IMR-90 (cell line): ENCODE measurements at regions not wholly inside any gene's neighbourhood (a gene's known extent, or its start where the extent isn't known, plus 50 kb on each side); places are given as distances from the start of the nearest gene placed in this dataset.

ENCODE experiments used
- ATAC-seq: fragments of 200-7000 bp; cut with Tn5 transposase; 2 replicates; pipeline ENCODE4 v1.9.1; 2020; ENCODE audit warnings: low read depth, mild to moderate bottlenecking, moderate library complexity
- BruUV-seq: library from RNA; stranded (reverse); fragments of 400-500 nt; replicated peaks from 2 replicates; lab custom pipeline; 2021; lab: Mats Ljungman, UMichigan
- CTCF ChIA-PET: fragments of 300-600 bp; formaldehyde crosslinking; extraction: SDS; loops from one replicate; lab custom pipeline; 2021; ENCODE audit warnings: antibody characterized with exemption; lab: Yijun Ruan, JAX
- POLR2A ChIA-PET: fragments of 300-600 bp; sonication (Branson Sonifier 250); formaldehyde crosslinking; loops from one replicate; lab custom pipeline; 2022; ENCODE audit warnings: antibody characterized with exemption; ENCODE audit not compliant: unreplicated experiment; lab: Charles Lee
- DNase-seq: peaks from one replicate; pipeline ENCODE4 v3.0.0; 2013
- H2AFZ ChIP-seq: replicated peaks from 2 replicates; pipeline ENCODE3; 2013; ENCODE audit warnings: low read length, mild to moderate bottlenecking; ENCODE audit not compliant: poor library complexity
- H2AK5ac ChIP-seq: 2 replicates; pipeline ENCODE4 v1.6.1; 2013; ENCODE audit warnings: low read depth, low read length, inconsistent platforms
- H2AK9ac ChIP-seq: replicated peaks from 2 replicates; pipeline ENCODE3; 2013; ENCODE audit warnings: mild to moderate bottlenecking, low read depth, low read length, moderate library complexity; ENCODE audit not compliant: poor library complexity
- H2BK120ac ChIP-seq: 2 replicates; pipeline ENCODE4 v1.6.1; 2013; ENCODE audit warnings: low read depth, low read length, inconsistent platforms
- H2BK15ac ChIP-seq: 3 replicates; pipeline ENCODE4 v1.6.1; 2013; ENCODE audit warnings: low read depth, low read length, inconsistent platforms
- H2BK20ac ChIP-seq: 2 replicates; pipeline ENCODE4 v1.6.1; 2013; ENCODE audit warnings: low read depth, mild to moderate bottlenecking, inconsistent platforms, low read length, moderate library complexity
- H2BK5ac ChIP-seq: 2 replicates; pipeline ENCODE4 v1.6.1; 2013; ENCODE audit warnings: mild to moderate bottlenecking, low read depth, low read length, inconsistent platforms; ENCODE audit not compliant: poor library complexity, severe bottlenecking
- H3K14ac ChIP-seq: replicated peaks from 2 replicates; pipeline ENCODE4 v1.6.1; 2013; ENCODE audit warnings: low read depth, low read length, inconsistent platforms
- H3K18ac ChIP-seq: 2 replicates; pipeline ENCODE4 v1.6.1; 2013; ENCODE audit warnings: low read depth, low read length, control low read depth
- H3K23ac ChIP-seq: 2 replicates; pipeline ENCODE4 v1.6.1; 2013; ENCODE audit warnings: low read depth, low read length, inconsistent platforms
- H3K27ac ChIP-seq: 2 replicates; pipeline ENCODE4 v1.5.1; 2013; ENCODE audit warnings: mild to moderate bottlenecking, control low read depth, low read length; ENCODE audit not compliant: insufficient read depth
- H3K27me3 ChIP-seq: 2 replicates; pipeline ENCODE4 v1.6.1; 2013; ENCODE audit warnings: low read length; ENCODE audit not compliant: control insufficient read depth, insufficient read depth
- H3K36me3 ChIP-seq: 2 replicates; pipeline ENCODE4 v1.6.1; 2013; ENCODE audit warnings: low read length, mixed read lengths; ENCODE audit not compliant: control insufficient read depth, insufficient read depth
- H3K4ac ChIP-seq: 2 replicates; pipeline ENCODE4 v1.6.1; 2013; ENCODE audit warnings: low read depth, low read length, inconsistent platforms
- H3K4me1 ChIP-seq: 2 replicates; pipeline ENCODE4 v1.6.1; 2013; ENCODE audit warnings: low read length, mixed read lengths; ENCODE audit not compliant: control insufficient read depth, insufficient read depth
- H3K4me2 ChIP-seq: 2 replicates; pipeline ENCODE4 v1.6.1; 2013; ENCODE audit warnings: low read depth, mild to moderate bottlenecking, control low read depth, low read length, moderate library complexity
- H3K4me3 ChIP-seq: 2 replicates; pipeline ENCODE4 v1.5.1; 2013; ENCODE audit warnings: low read depth, mild to moderate bottlenecking, control low read depth, low read length, moderate library complexity; ENCODE audit not compliant: insufficient read depth
- H3K56ac ChIP-seq: 2 replicates; pipeline ENCODE4 v1.6.1; 2013; ENCODE audit warnings: low read length, inconsistent platforms; ENCODE audit not compliant: insufficient read depth; ENCODE audit errors: extremely low read depth
- H3K79me1 ChIP-seq, 2 experiments: 2 replicates each; pipeline ENCODE4 v1.6.1; 2013; ENCODE audit warnings: low read length in 2 of 2, inconsistent platforms in 1 of 2, low read depth in 1 of 2
- H3K9ac ChIP-seq: 2 replicates; pipeline ENCODE4 v1.6.1; 2013; ENCODE audit warnings: low read depth, low read length, control low read depth
- H3K9me1 ChIP-seq: 2 replicates; pipeline ENCODE4 v1.6.1; 2013; ENCODE audit warnings: low read length, inconsistent platforms; ENCODE audit not compliant: insufficient read depth
- H3K9me3 ChIP-seq: 2 replicates; pipeline ENCODE4 v1.6.1; 2013; ENCODE audit warnings: low read length; ENCODE audit not compliant: control insufficient read depth, insufficient read depth
- H4K20me1 ChIP-seq: 2 replicates; pipeline ENCODE4 v1.6.1; 2013; ENCODE audit warnings: low read length, inconsistent platforms; ENCODE audit not compliant: insufficient read depth
- H4K5ac ChIP-seq: 2 replicates; pipeline ENCODE4 v1.6.1; 2013; ENCODE audit warnings: mild to moderate bottlenecking, low read depth, low read length, control low read depth
- H4K8ac ChIP-seq, 2 experiments: 2 replicates each; pipeline ENCODE4 v1.6.1; 2013; ENCODE audit warnings: low read depth in 2 of 2, low read length in 2 of 2, control low read depth in 1 of 2, inconsistent platforms in 1 of 2
- H4K91ac ChIP-seq: 2 replicates; pipeline ENCODE4 v1.6.1; 2013; ENCODE audit warnings: low read depth, low read length, inconsistent platforms; ENCODE audit not compliant: insufficient read depth
- CEBPB ChIP-seq: IDR thresholded peaks from 2 replicates; pipeline ENCODE4 v1.6.1; 2012; ENCODE audit warnings: low read depth, low read length, improper control_type of control experiment
- CHD1 ChIP-seq: IDR thresholded peaks from 2 replicates; pipeline ENCODE4 v1.6.1; 2012; ENCODE audit warnings: low read depth, low read length, improper control_type of control experiment
- ELK1 ChIP-seq: fragments of 150-350 bp; IDR thresholded peaks from 2 replicates; pipeline ENCODE4 v1.6.1; 2016; ENCODE audit warnings: low read depth, mild to moderate bottlenecking, low read length, moderate library complexity, borderline replicate concordance
- FOS ChIP-seq: fragments of 150-350 bp; IDR thresholded peaks from 2 replicates; pipeline ENCODE4 v1.6.1; 2016; ENCODE audit warnings: low read depth, low read length
- MAFK ChIP-seq: IDR thresholded peaks from 2 replicates; pipeline ENCODE4 v1.6.1; 2012; ENCODE audit warnings: low read depth, low read length, improper control_type of control experiment
- MAZ ChIP-seq: IDR thresholded peaks from 2 replicates; pipeline ENCODE4 v1.6.1; 2012; ENCODE audit warnings: low read depth, mild to moderate bottlenecking, low read length, improper control_type of control experiment, moderate library complexity, borderline replicate concordance
- MXI1 ChIP-seq: IDR thresholded peaks from 2 replicates; pipeline ENCODE4 v1.6.1; 2012; ENCODE audit warnings: low read depth, mild to moderate bottlenecking, low read length, moderate library complexity, borderline replicate concordance
- NFE2L2 ChIP-seq: fragments of 150-350 bp; IDR thresholded peaks from 2 replicates; pipeline ENCODE4 v1.6.1; 2016; ENCODE audit warnings: low read depth, mild to moderate bottlenecking, low read length
- RAD21 ChIP-seq: IDR thresholded peaks from 2 replicates; pipeline ENCODE4 v1.6.1; 2012; ENCODE audit warnings: low read length, improper control_type of control experiment
- RCOR1 ChIP-seq: IDR thresholded peaks from 2 replicates; pipeline ENCODE4 v1.6.1; 2012; ENCODE audit warnings: mild to moderate bottlenecking, low read length, improper control_type of control experiment; ENCODE audit not compliant: insufficient replicate concordance
- RFX5 ChIP-seq: IDR thresholded peaks from 2 replicates; pipeline ENCODE4 v1.8.0; 2012; ENCODE audit warnings: low read depth, mild to moderate bottlenecking, low read length, moderate library complexity
- SMC3 ChIP-seq: fragments of 150-350 bp; IDR thresholded peaks from 2 replicates; pipeline ENCODE4 v1.6.1; 2016; ENCODE audit warnings: low read depth, mild to moderate bottlenecking, antibody characterized with exemption, low read length, moderate library complexity
- USF2 ChIP-seq: fragments of 150-350 bp; IDR thresholded peaks from 2 replicates; pipeline ENCODE4 v1.6.1; 2017; ENCODE audit warnings: mild to moderate bottlenecking, antibody characterized with exemption, low read length, low read depth
- WGBS, 2 experiments: methylation state at CpG; one replicate each; pipeline versions ENCODE4 v1.1.5 to v1.1.7; 2013; ENCODE audit warnings: missing lambda C conversion rate in 2 of 2; ENCODE audit not compliant: insufficient read length in 1 of 2; ENCODE audit errors: extremely low coverage in 2 of 2; 5-methylcytosine and 5-hydroxymethylcytosine counted together
- dilution Hi-C: fragments of 300-500 bp; cut with HindIII; formaldehyde crosslinking; loops from one replicate; pipeline ENCODE4 v1.14.3; 2018; ENCODE audit warnings: low sequenced_read_pairs; ENCODE audit not compliant: unreplicated experiment
- in situ Hi-C: fragments of 300-500 bp; cut with MboI; formaldehyde crosslinking; loops from 3 replicates; pipeline ENCODE4 v1.14.3; 2019; ENCODE audit warnings: low sequenced_read_pairs, inconsistent platforms, mixed read lengths
- intact Hi-C: fragments of 100-400 bp; cut with micrococcal nuclease; formaldehyde crosslinking; loops from 2 replicates; pipeline ENCODE4 v1.10.0; 2022

- Histone ChIP-seq H3K14ac (no peak overlapping the region), H2AK5ac (no peak overlapping the region), H3K9me3 (no peaks in the 10 kb centered on the region), H4K8ac (no peak overlapping the region), H3K4me1 (peaks cover 10% of the 10 kb centered on the region), H2BK5ac (no peak overlapping the region), H3K56ac (no peak overlapping the region), H3K9ac (no peak overlapping the region), H3K18ac (no peak overlapping the region), H3K9me1 (peaks cover 4% of the 10 kb centered on the region), H2AK9ac (no peak overlapping the region), H3K36me3 (no peaks in the 10 kb centered on the region), H4K91ac (no peak overlapping the region), H2BK15ac (no peak overlapping the region), H3K79me1 (no peaks in the 10 kb centered on the region), H3K27ac (no peak overlapping the region), H3K4me3 (no peak overlapping the region), H3K4me2 (no peak overlapping the region), H3K23ac (no peak overlapping the region), H4K5ac (no peak overlapping the region), H2AFZ (no peak overlapping the region), H4K20me1 (no peaks in the 10 kb centered on the region), H3K27me3 (no peaks in the 10 kb centered on the region), H2BK20ac (no peak overlapping the region), H2BK120ac (no peak overlapping the region), H3K4ac (no peak overlapping the region)
- BruUV-seq: no TSS peak
- no CpG with 5 or more reads among the region's 2 CpGs for WGBS, 2 experiments
- dilution Hi-C loops: no loop called here
- ATAC-seq (no peak), DNase-seq (no peak)
- TF ChIP-seq ELK1 (no peak), MAZ (no peak), RCOR1 (no peak), RAD21 (no peak), MXI1 (no peak), NFE2L2 (no peak), CHD1 (no peak), RFX5 (no peak), USF2 (no peak), CEBPB (no peak), SMC3 (no peak), MAFK (no peak), FOS (no peak)
- ChIA-PET CTCF (interaction anchor here (0.7 kb wide), 1 partner anchor 8 kb away, joined by 3 read pairs; no protein-coding TSS in a partner anchor), POLR2A (no interaction called here)
- in situ Hi-C loops: no loop called here
- intact Hi-C loops: no loop called here
These were observed 255.2 kb upstream of the DDHD1 start for GRCh38 chr14:53408175-53408879.
